Smooth muscle cell (in vitro differentiated cells): ENCODE measurements at regions not wholly inside any gene's neighbourhood (a gene's known extent, or its start where the extent isn't known, plus 50 kb on each side); places are given as distances from the start of the nearest gene placed in this dataset.

ENCODE experiments used
- DNase-seq: peaks from one replicate; lab custom pipeline; 2025; ENCODE audit not compliant: unreplicated experiment; lab: John Stamatoyannopoulos, UW
- H2AFZ ChIP-seq: fragments of 200-600 bp; sonication (generic); 2 replicates; pipeline ENCODE4 v1.6.0; 2016; ENCODE audit warnings: antibody characterized with exemption, low read depth, mild to moderate bottlenecking
- H3F3A ChIP-seq: fragments of 200-600 bp; sonication (generic); 2 replicates; pipeline ENCODE4 v1.6.0; 2017; ENCODE audit warnings: antibody characterized with exemption, low read depth
- H3K27ac ChIP-seq: fragments of 200-600 bp; sonication (generic); 2 replicates; pipeline ENCODE4 v1.5.1; 2016; ENCODE audit warnings: low read depth, mild to moderate bottlenecking
- H3K27me3 ChIP-seq: fragments of 200-600 bp; sonication (generic); 2 replicates; pipeline ENCODE4 v1.6.1; 2016; ENCODE audit warnings: low read depth, mild to moderate bottlenecking
- H3K36me3 ChIP-seq: fragments of 200-600 bp; sonication (generic); 2 replicates; pipeline ENCODE4 v1.5.1; 2016; ENCODE audit warnings: low read depth
- H3K4me1 ChIP-seq: fragments of 200-600 bp; sonication (generic); 2 replicates; pipeline ENCODE4 v1.5.1; 2016; ENCODE audit warnings: low read depth
- H3K4me2 ChIP-seq: fragments of 200-600 bp; sonication (generic); 2 replicates; pipeline ENCODE4 v1.6.0; 2016; ENCODE audit warnings: mild to moderate bottlenecking
- H3K4me3 ChIP-seq: fragments of 200-600 bp; sonication (generic); 2 replicates; pipeline ENCODE4 v1.5.1; 2016; ENCODE audit warnings: mild to moderate bottlenecking
- H3K79me2 ChIP-seq: fragments of 200-600 bp; sonication (generic); 2 replicates; pipeline ENCODE4 v1.6.0; 2016; ENCODE audit warnings: low read depth, mild to moderate bottlenecking
- H3K9ac ChIP-seq: fragments of 200-600 bp; sonication (generic); 2 replicates; pipeline ENCODE4 v1.6.0; 2016; ENCODE audit warnings: low read depth
- H3K9me3 ChIP-seq: fragments of 200-600 bp; sonication (generic); replicated peaks from 2 replicates; pipeline ENCODE4 v1.5.1; 2016; ENCODE audit warnings: low read depth
- H4K20me1 ChIP-seq: fragments of 200-600 bp; sonication (generic); 2 replicates; pipeline ENCODE4 v1.6.0; 2016; ENCODE audit warnings: low read depth
- WGBS: methylation state at CpG from one replicate; pipeline ENCODE4 v1.1.7; 2016; ENCODE audit warnings: low lambda C conversion rate; 5-methylcytosine and 5-hydroxymethylcytosine counted together
- TF ChIP-seq, protein P1 (sequence below): fragments of 200-600 bp; sonication (generic); IDR thresholded peaks from 2 replicates; pipeline ENCODE4 v1.5.1; 2017; ENCODE audit warnings: borderline replicate concordance, mild to moderate bottlenecking, antibody characterized with exemption; ENCODE audit not compliant: insufficient read depth, poor library complexity, severe bottlenecking

DNA sequence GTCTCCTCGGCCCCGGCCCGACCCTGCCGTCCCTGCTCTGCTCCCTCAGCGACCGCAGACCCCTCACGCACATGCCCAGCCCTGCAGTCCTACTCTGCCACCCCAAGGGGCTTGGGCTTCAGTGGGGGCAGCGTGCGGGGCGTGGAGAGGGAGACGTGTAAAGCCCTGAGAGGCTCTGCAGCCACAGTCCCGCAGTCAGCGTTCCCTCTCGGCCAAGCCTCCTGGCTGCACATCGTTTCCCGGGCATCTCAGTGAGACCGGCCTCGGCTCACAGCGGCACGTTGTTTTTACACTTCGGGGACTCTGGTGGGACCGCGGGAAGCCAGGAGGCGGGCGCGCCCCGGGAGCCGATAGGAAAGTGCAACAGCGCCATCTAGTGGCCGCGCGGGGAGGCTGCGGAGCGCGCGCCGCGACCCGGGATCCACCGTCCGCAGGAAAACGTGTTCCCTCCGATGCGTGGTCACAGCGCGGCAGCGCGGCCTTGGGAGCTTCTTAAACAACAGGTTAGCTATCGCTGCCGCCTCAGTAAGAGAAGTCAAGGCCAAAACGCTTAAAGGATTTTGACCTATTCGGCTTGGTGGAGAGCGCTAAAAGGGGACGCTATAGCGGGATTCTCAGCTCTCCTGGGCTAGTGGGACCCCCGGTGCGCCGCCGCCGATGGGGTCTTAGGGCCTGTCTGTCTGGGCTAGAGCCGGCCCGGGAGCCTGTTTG is 226.8 kb upstream of the IGF1R start:
- peaks cover 4% of the 10 kb centered on the region for H3K4me1 ChIP-seq
- peaks cover 56% of the 10 kb centered on the region for H3K27me3 ChIP-seq
- no peak overlapping the region for H3K4me3 ChIP-seq
- peak; percentile 43 for DNase-seq
- H3K79me2 ChIP-seq, result no peaks in the 10 kb centered on the region
- H4K20me1 ChIP-seq, result no peaks in the 10 kb centered on the region
- TF ChIP-seq, protein P1, sequence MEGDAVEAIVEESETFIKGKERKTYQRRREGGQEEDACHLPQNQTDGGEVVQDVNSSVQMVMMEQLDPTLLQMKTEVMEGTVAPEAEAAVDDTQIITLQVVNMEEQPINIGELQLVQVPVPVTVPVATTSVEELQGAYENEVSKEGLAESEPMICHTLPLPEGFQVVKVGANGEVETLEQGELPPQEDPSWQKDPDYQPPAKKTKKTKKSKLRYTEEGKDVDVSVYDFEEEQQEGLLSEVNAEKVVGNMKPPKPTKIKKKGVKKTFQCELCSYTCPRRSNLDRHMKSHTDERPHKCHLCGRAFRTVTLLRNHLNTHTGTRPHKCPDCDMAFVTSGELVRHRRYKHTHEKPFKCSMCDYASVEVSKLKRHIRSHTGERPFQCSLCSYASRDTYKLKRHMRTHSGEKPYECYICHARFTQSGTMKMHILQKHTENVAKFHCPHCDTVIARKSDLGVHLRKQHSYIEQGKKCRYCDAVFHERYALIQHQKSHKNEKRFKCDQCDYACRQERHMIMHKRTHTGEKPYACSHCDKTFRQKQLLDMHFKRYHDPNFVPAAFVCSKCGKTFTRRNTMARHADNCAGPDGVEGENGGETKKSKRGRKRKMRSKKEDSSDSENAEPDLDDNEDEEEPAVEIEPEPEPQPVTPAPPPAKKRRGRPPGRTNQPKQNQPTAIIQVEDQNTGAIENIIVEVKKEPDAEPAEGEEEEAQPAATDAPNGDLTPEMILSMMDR, result peak; percentile 99
- H3K9ac ChIP-seq, result no peak overlapping the region
- WGBS, result 14% methylated on average over 62 of the region's 62 CpGs
- no peaks in the 10 kb centered on the region for H3F3A ChIP-seq
- H3K4me2 ChIP-seq, result peak overlapping the region; percentile 76
- H3K9me3 ChIP-seq, result no peaks in the 10 kb centered on the region
- H3K36me3 ChIP-seq, result no peaks in the 10 kb centered on the region
- peak overlapping the region; percentile 69 for H2AFZ ChIP-seq
- no peak overlapping the region for H3K27ac ChIP-seq

DNA sequence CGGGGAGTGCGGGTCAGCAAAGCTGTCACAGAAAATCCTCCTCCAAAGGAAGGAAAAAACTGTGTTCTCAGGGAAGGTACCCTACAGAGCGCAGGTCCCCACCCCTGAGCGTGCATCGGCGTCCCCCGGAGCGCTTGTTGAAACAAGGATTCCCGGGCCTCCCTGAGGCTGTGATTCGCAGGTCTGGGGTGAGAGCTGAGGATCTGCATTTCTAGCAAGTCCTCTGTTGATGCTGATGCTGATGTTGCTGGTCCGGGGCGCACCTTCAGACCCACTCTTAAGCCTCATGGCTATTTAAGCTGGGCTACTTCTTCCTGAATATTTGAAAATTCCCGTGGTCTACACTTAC is 226.2 kb upstream of the IGF1R start:
- Histone ChIP-seq H3K4me3 (no peak overlapping the region), H3K79me2 (no peaks in the 10 kb centered on the region), H3K36me3 (no peaks in the 10 kb centered on the region), H2AFZ (peak overlapping the region; percentile 60), H3K27ac (no peak overlapping the region), H3K9ac (no peak overlapping the region), H3K4me1 (peaks cover 4% of the 10 kb centered on the region), H3F3A (no peaks in the 10 kb centered on the region), H3K4me2 (peak overlapping the region; percentile 76), H3K27me3 (peaks cover 61% of the 10 kb centered on the region), H3K9me3 (no peaks in the 10 kb centered on the region), H4K20me1 (no peaks in the 10 kb centered on the region)
- no peak for DNase-seq
- TF ChIP-seq, protein P1, result no peak
- 40% methylated on average over 13 of the region's 13 CpGs for WGBS

GRCh38 chr15:98425173-98425572 is 223.2 kb upstream of the IGF1R start:
- H3F3A ChIP-seq, result no peaks in the 10 kb centered on the region
- 90% methylated on average over 11 of the region's 11 CpGs for WGBS
- H3K9ac ChIP-seq, result no peak overlapping the region
- H3K9me3 ChIP-seq, result no peaks in the 10 kb centered on the region
- no peak for DNase-seq
- no peaks in the 10 kb centered on the region for H4K20me1 ChIP-seq
- peaks cover 4% of the 10 kb centered on the region for H3K4me1 ChIP-seq
- H3K79me2 ChIP-seq, result no peaks in the 10 kb centered on the region
- no peak overlapping the region for H3K4me2 ChIP-seq
- H3K4me3 ChIP-seq, result no peak overlapping the region
- no peak overlapping the region for H2AFZ ChIP-seq
- TF ChIP-seq, protein P1, result no peak
- H3K27ac ChIP-seq, result no peak overlapping the region
- no peaks in the 10 kb centered on the region for H3K36me3 ChIP-seq
- H3K27me3 ChIP-seq, result peaks cover 66% of the 10 kb centered on the region

- 77% methylated on average over 8 of the region's 8 CpGs for WGBS
- H3K4me3 ChIP-seq, result no peak overlapping the region
These were observed 221.0 kb upstream of the IGF1R start for GRCh38 chr15:98427321-98427720.

More at GRCh38 chr15:98427321-98427720, 221.0 kb upstream of the IGF1R start:
- Histone ChIP-seq H3K4me2 (no peak overlapping the region), H3K27me3 (peaks cover 50% of the 10 kb centered on the region), H3K27ac (no peak overlapping the region), H2AFZ (no peak overlapping the region), H3K9me3 (no peaks in the 10 kb centered on the region), H4K20me1 (no peaks in the 10 kb centered on the region), H3F3A (no peaks in the 10 kb centered on the region), H3K4me1 (no peaks in the 10 kb centered on the region), H3K36me3 (no peaks in the 10 kb centered on the region), H3K79me2 (no peaks in the 10 kb centered on the region), H3K9ac (no peak overlapping the region)
- TF ChIP-seq, protein P1, result no peak
- DNase-seq, result no peak
